A549 (cell line): ENCODE measurements at regions not wholly inside any gene's neighbourhood (a gene's known extent, or its start where the extent isn't known, plus 50 kb on each side); places are given as distances from the start of the nearest gene placed in this dataset.

Experiments used
- CBX8 ChIP-seq: fragments of 200-600 bp; sonication (generic); IDR thresholded peaks from 2 replicates; pipeline ENCODE4 v1.6.1; 2016
- CHD4 ChIP-seq: fragments of 200-600 bp; sonication (generic); IDR thresholded peaks from 2 replicates; pipeline ENCODE4 v1.6.1; 2016; ENCODE audit warnings: antibody characterized with exemption, mild to moderate bottlenecking, borderline replicate concordance
- EHMT2 ChIP-seq: fragments of 200-600 bp; sonication (generic); IDR thresholded peaks from 2 replicates; pipeline ENCODE4 v1.6.1; 2016; ENCODE audit warnings: antibody characterized with exemption, low read depth, mild to moderate bottlenecking, moderate library complexity
- EP300 ChIP-seq, 2 experiments: fragments of >200 bp; sonication (Bioruptor Twin); formaldehyde crosslinking; IDR thresholded peaks; 2 replicates in 1 of 2; 3 replicates in 1 of 2; pipeline ENCODE4 v1.6.1; 2016 to 2017
- JUN ChIP-seq, 2 experiments: fragments of >200 bp; sonication (Bioruptor Twin); formaldehyde crosslinking; IDR thresholded peaks; 2 replicates in 1 of 2; 3 replicates in 1 of 2; pipeline ENCODE4 v1.6.1; 2016 to 2017
- JUNB ChIP-seq: fragments of >200 bp; sonication (Bioruptor Twin); formaldehyde crosslinking; IDR thresholded peaks from 2 replicates; pipeline ENCODE4 v1.6.1; 2016
- MYC ChIP-seq: IDR thresholded peaks from 2 replicates; pipeline ENCODE4 v1.6.1; 2012; ENCODE audit warnings: mild to moderate bottlenecking, inconsistent platforms, low read length, improper control_type of control experiment, borderline replicate concordance
- POLR2AphosphoS2 ChIP-seq: conservative IDR thresholded peaks from 2 replicates; pipeline ENCODE4 v1.6.1; 2012; ENCODE audit warnings: low read length, improper control_type of control experiment, inconsistent platforms
- RARB ChIP-seq: fragments of 250-450 bp; sonication (Bioruptor Pico); IDR thresholded peaks from 2 replicates; pipeline ENCODE4 v1.8.0; 2021; ENCODE audit warnings: mild to moderate bottlenecking, moderate library complexity
- SMC3 ChIP-seq: fragments of >200 bp; sonication (Bioruptor Twin); formaldehyde crosslinking; IDR thresholded peaks from 3 replicates; pipeline ENCODE4 v1.6.1; 2018; ENCODE audit warnings: inconsistent platforms
- ZFP36 ChIP-seq: fragments of 450-650 bp; IDR thresholded peaks from 2 replicates; pipeline ENCODE4 v1.6.1; 2014; ENCODE audit warnings: borderline replicate concordance; ENCODE audit not compliant: partially characterized antibody
- TF ChIP-seq, protein P1 (sequence below): fragments of >200 bp; sonication (Bioruptor Twin); formaldehyde crosslinking; IDR thresholded peaks from 3 replicates; pipeline ENCODE4 v1.5.1; 2016
- TF ChIP-seq, protein P2 (sequence below): fragments of 200-600 bp; sonication (generic); IDR thresholded peaks from 2 replicates; pipeline ENCODE4 v1.6.1; 2016; ENCODE audit warnings: antibody characterized with exemption, mild to moderate bottlenecking, moderate library complexity

DNA sequence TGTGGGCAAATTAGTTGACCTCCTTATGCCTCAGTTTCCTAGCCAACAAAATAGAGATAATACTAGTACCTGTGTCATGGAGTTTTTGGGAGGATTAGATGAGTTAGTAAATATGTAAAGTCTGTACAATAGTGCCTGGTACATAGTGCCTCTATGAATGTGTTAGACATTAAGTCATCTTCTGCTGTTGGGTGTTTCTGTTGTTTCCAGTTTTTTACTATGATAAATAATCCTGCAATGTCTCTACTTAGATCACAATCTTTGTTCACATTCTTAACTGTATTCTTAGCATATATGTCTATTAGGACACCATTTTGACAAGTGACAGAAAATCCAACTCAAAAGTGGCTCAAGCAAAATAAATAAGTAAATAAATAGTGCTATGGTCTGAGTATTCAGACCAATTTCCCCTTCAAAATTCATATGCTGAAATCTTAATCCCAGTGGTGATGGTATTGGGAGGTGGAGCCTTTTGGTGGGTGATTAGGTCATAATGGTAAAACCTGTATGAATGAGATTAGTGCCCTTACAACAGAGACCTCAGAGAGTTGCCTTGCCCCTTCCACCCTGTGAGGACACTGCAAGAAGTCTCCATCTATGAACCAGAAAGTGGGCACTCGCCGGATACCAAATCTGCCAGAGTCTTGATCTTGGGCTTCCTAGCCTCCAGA lies 84.3 kb downstream of the DIRAS3 start:
- TF ChIP-seq ZFP36 (no peak), SMC3 (no peak), CHD4 (no peak), MYC (no peak), EP300 (IDR thresholded peaks at IDR 0.05) (no peak), CBX8 (no peak), JUNB (no peak), POLR2AphosphoS2 (no peak), RARB (CRISPR knock-in tag) (no peak), JUN (IDR thresholded peaks at IDR 0.05) (no peak), EHMT2 (no peak)
- TF ChIP-seq, protein P1, sequence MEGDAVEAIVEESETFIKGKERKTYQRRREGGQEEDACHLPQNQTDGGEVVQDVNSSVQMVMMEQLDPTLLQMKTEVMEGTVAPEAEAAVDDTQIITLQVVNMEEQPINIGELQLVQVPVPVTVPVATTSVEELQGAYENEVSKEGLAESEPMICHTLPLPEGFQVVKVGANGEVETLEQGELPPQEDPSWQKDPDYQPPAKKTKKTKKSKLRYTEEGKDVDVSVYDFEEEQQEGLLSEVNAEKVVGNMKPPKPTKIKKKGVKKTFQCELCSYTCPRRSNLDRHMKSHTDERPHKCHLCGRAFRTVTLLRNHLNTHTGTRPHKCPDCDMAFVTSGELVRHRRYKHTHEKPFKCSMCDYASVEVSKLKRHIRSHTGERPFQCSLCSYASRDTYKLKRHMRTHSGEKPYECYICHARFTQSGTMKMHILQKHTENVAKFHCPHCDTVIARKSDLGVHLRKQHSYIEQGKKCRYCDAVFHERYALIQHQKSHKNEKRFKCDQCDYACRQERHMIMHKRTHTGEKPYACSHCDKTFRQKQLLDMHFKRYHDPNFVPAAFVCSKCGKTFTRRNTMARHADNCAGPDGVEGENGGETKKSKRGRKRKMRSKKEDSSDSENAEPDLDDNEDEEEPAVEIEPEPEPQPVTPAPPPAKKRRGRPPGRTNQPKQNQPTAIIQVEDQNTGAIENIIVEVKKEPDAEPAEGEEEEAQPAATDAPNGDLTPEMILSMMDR = no peak
- TF ChIP-seq, protein P2, sequence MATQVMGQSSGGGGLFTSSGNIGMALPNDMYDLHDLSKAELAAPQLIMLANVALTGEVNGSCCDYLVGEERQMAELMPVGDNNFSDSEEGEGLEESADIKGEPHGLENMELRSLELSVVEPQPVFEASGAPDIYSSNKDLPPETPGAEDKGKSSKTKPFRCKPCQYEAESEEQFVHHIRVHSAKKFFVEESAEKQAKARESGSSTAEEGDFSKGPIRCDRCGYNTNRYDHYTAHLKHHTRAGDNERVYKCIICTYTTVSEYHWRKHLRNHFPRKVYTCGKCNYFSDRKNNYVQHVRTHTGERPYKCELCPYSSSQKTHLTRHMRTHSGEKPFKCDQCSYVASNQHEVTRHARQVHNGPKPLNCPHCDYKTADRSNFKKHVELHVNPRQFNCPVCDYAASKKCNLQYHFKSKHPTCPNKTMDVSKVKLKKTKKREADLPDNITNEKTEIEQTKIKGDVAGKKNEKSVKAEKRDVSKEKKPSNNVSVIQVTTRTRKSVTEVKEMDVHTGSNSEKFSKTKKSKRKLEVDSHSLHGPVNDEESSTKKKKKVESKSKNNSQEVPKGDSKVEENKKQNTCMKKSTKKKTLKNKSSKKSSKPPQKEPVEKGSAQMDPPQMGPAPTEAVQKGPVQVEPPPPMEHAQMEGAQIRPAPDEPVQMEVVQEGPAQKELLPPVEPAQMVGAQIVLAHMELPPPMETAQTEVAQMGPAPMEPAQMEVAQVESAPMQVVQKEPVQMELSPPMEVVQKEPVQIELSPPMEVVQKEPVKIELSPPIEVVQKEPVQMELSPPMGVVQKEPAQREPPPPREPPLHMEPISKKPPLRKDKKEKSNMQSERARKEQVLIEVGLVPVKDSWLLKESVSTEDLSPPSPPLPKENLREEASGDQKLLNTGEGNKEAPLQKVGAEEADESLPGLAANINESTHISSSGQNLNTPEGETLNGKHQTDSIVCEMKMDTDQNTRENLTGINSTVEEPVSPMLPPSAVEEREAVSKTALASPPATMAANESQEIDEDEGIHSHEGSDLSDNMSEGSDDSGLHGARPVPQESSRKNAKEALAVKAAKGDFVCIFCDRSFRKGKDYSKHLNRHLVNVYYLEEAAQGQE = no peak
